Neural cell (in vitro differentiated cells): ENCODE measurements at regions not wholly inside any gene's neighbourhood (a gene's known extent, or its start where the extent isn't known, plus 50 kb on each side); places are given as distances from the start of the nearest gene placed in this dataset.

Experiments
- H2AFZ ChIP-seq: fragments of 200-600, 300-800 bp; sonication (generic), shearing (Covaris generic); 2 replicates; pipeline ENCODE4 v1.6.0; 2014; ENCODE audit warnings: low read depth, mild to moderate bottlenecking, antibody characterized with exemption, low read length, moderate library complexity
- H3F3A ChIP-seq: fragments of 200-600 bp; shearing (Covaris generic); 2 replicates; pipeline ENCODE4 v1.6.1; 2016; ENCODE audit warnings: mild to moderate bottlenecking, moderate library complexity, mixed read lengths, antibody characterized with exemption, low read length; ENCODE audit not compliant: insufficient read depth, poor library complexity, severe bottlenecking
- H3K27ac ChIP-seq: fragments of 200-600, 300-800 bp; sonication (generic), shearing (Covaris generic); 2 replicates; pipeline ENCODE4 v1.5.1; 2014; ENCODE audit warnings: mild to moderate bottlenecking, low read length, moderate library complexity
- H3K27me3 ChIP-seq: fragments of 300-800, 200-600 bp; sonication (generic), shearing (Covaris generic); 2 replicates; pipeline ENCODE4 v1.6.0; 2014; ENCODE audit warnings: mild to moderate bottlenecking, low read depth, low read length, moderate library complexity; ENCODE audit not compliant: insufficient read depth
- H3K36me3 ChIP-seq: fragments of 300-800, 200-600 bp; sonication (generic), shearing (Covaris generic); 2 replicates; pipeline ENCODE4 v1.5.1; 2014; ENCODE audit warnings: mild to moderate bottlenecking, antibody characterized with exemption, low read length, moderate library complexity; ENCODE audit not compliant: insufficient read depth
- H3K4me2 ChIP-seq: fragments of 300-800, 200-600 bp; sonication (generic), shearing (Covaris generic); 2 replicates; pipeline ENCODE4 v1.6.0; 2014; ENCODE audit warnings: mild to moderate bottlenecking, low read length
- H3K4me3 ChIP-seq: fragments of 300-800, 200-600 bp; sonication (generic), shearing (Covaris generic); 2 replicates; pipeline ENCODE4 v1.5.1; 2014; ENCODE audit warnings: mild to moderate bottlenecking, low read length, moderate library complexity
- H3K79me2 ChIP-seq: fragments of 200-600 bp; shearing (Covaris generic); replicated peaks from 2 replicates; pipeline ENCODE4 v1.6.0; 2014; ENCODE audit warnings: mild to moderate bottlenecking, low read length, moderate library complexity; ENCODE audit not compliant: insufficient read depth
- H3K9ac ChIP-seq: fragments of 300-800, 200-600 bp; sonication (generic), shearing (Covaris generic); 2 replicates; pipeline ENCODE4 v1.6.1; 2016; ENCODE audit warnings: mild to moderate bottlenecking, low read length, mixed read lengths
- H3K9me2 ChIP-seq: fragments of 200-600 bp; shearing (Covaris generic); 2 replicates; pipeline ENCODE4 v1.6.1; 2016; ENCODE audit warnings: mild to moderate bottlenecking, low read length, mixed read lengths; ENCODE audit not compliant: insufficient read depth
- H3K9me3 ChIP-seq: fragments of 200-600, 300-800 bp; sonication (generic), shearing (Covaris generic); 2 replicates; pipeline ENCODE4 v1.6.1; 2016; ENCODE audit warnings: mild to moderate bottlenecking, mixed run types, low read length, moderate library complexity, mixed read lengths
- H4K20me1 ChIP-seq: fragments of 200-600 bp; shearing (Covaris generic); 2 replicates; pipeline ENCODE4 v1.6.1; 2016; ENCODE audit warnings: mild to moderate bottlenecking, mixed run types; ENCODE audit not compliant: insufficient read depth
- EP300 ChIP-seq: fragments of 450-650 bp; conservative IDR thresholded peaks from 2 replicates; pipeline ENCODE4 v1.6.1; 2014; ENCODE audit warnings: antibody characterized with exemption, mild to moderate bottlenecking, moderate library complexity; ENCODE audit not compliant: poor library complexity, severe bottlenecking
- EZH2 ChIP-seq: fragments of 200-600, 300-800 bp; shearing (Covaris generic), sonication (generic); IDR thresholded peaks from 2 replicates; pipeline ENCODE4 v1.6.1; 2014; ENCODE audit warnings: antibody characterized with exemption, low read length, borderline replicate concordance, mild to moderate bottlenecking; ENCODE audit not compliant: insufficient read depth, poor library complexity, severe bottlenecking
- MXI1 ChIP-seq: fragments of 450-650 bp; conservative IDR thresholded peaks from 2 replicates; pipeline ENCODE4 v1.6.1; 2014; ENCODE audit warnings: antibody characterized with exemption, mild to moderate bottlenecking; ENCODE audit not compliant: poor library complexity, severe bottlenecking
- POLR2AphosphoS5 ChIP-seq: IDR thresholded peaks from 2 replicates; pipeline ENCODE4 v1.6.1; 2012
- RAD21 ChIP-seq: fragments of 450-650 bp; conservative IDR thresholded peaks from 2 replicates; pipeline ENCODE4 v1.6.1; 2014; ENCODE audit warnings: antibody characterized with exemption, mild to moderate bottlenecking, moderate library complexity
- SMC3 ChIP-seq: fragments of 450-650 bp; conservative IDR thresholded peaks from 2 replicates; pipeline ENCODE4 v1.6.1; 2014; ENCODE audit warnings: antibody characterized with exemption, mild to moderate bottlenecking, moderate library complexity; ENCODE audit not compliant: poor library complexity
- TAF1 ChIP-seq: IDR thresholded peaks from 2 replicates; pipeline ENCODE4 v1.6.1; 2012; ENCODE audit warnings: low read depth
- TF ChIP-seq, protein P1 (sequence below): fragments of 450-650 bp; IDR thresholded peaks from 2 replicates; pipeline ENCODE4 v1.5.1; 2014; ENCODE audit warnings: antibody characterized with exemption, mild to moderate bottlenecking, moderate library complexity; ENCODE audit not compliant: poor library complexity, severe bottlenecking
- TF ChIP-seq, protein P2 (sequence below): IDR thresholded peaks from 2 replicates; pipeline ENCODE4 v1.6.1; 2012; ENCODE audit warnings: borderline replicate concordance

- Histone ChIP-seq H3K27ac (no peak overlapping the region), H3K9me3 (no peaks in the 10 kb centered on the region), H3K27me3 (no peaks in the 10 kb centered on the region), H3K4me2 (no peak overlapping the region), H2AFZ (no peak overlapping the region), H3K4me3 (no peak overlapping the region), H3F3A (no peaks in the 10 kb centered on the region), H3K79me2 (no peaks in the 10 kb centered on the region), H3K9me2 (no peaks in the 10 kb centered on the region), H4K20me1 (no peaks in the 10 kb centered on the region), H3K9ac (no peak overlapping the region), H3K36me3 (no peaks in the 10 kb centered on the region)
- TF ChIP-seq SMC3, result no peak
- TF ChIP-seq, protein P1, sequence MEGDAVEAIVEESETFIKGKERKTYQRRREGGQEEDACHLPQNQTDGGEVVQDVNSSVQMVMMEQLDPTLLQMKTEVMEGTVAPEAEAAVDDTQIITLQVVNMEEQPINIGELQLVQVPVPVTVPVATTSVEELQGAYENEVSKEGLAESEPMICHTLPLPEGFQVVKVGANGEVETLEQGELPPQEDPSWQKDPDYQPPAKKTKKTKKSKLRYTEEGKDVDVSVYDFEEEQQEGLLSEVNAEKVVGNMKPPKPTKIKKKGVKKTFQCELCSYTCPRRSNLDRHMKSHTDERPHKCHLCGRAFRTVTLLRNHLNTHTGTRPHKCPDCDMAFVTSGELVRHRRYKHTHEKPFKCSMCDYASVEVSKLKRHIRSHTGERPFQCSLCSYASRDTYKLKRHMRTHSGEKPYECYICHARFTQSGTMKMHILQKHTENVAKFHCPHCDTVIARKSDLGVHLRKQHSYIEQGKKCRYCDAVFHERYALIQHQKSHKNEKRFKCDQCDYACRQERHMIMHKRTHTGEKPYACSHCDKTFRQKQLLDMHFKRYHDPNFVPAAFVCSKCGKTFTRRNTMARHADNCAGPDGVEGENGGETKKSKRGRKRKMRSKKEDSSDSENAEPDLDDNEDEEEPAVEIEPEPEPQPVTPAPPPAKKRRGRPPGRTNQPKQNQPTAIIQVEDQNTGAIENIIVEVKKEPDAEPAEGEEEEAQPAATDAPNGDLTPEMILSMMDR, result no peak
- no peak for TF ChIP-seq RAD21
- no peak for TF ChIP-seq EZH2
- TF ChIP-seq, protein P2, sequence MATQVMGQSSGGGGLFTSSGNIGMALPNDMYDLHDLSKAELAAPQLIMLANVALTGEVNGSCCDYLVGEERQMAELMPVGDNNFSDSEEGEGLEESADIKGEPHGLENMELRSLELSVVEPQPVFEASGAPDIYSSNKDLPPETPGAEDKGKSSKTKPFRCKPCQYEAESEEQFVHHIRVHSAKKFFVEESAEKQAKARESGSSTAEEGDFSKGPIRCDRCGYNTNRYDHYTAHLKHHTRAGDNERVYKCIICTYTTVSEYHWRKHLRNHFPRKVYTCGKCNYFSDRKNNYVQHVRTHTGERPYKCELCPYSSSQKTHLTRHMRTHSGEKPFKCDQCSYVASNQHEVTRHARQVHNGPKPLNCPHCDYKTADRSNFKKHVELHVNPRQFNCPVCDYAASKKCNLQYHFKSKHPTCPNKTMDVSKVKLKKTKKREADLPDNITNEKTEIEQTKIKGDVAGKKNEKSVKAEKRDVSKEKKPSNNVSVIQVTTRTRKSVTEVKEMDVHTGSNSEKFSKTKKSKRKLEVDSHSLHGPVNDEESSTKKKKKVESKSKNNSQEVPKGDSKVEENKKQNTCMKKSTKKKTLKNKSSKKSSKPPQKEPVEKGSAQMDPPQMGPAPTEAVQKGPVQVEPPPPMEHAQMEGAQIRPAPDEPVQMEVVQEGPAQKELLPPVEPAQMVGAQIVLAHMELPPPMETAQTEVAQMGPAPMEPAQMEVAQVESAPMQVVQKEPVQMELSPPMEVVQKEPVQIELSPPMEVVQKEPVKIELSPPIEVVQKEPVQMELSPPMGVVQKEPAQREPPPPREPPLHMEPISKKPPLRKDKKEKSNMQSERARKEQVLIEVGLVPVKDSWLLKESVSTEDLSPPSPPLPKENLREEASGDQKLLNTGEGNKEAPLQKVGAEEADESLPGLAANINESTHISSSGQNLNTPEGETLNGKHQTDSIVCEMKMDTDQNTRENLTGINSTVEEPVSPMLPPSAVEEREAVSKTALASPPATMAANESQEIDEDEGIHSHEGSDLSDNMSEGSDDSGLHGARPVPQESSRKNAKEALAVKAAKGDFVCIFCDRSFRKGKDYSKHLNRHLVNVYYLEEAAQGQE, result no peak
- TF ChIP-seq TAF1, result no peak
- TF ChIP-seq MXI1, result no peak
- TF ChIP-seq POLR2AphosphoS5, result no peak
- TF ChIP-seq EP300, result no peak
Measured at GRCh38 chr5:39519079-39519478, 94.3 kb upstream of the DAB2 start.

DNA sequence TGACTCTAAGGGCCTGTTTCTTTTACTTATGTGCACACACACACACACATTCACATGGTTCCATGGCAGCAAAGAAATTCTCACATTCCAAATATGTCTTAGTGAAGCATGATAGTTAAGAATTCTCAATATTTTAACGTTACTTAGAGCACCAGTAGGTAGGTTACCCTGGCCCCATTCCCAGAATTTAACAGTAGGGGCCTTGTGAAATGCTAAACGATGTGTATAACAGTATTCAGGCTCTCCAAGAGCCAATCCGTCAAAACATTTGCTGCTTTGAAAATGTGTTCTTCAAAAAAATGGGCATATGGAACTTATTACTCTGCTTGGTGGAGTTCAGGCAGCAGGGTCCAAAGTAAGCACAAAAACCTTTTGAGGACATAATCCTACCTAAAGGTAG lies 93.7 kb upstream of the DAB2 start:
- no peak overlapping the region for H3K4me2 ChIP-seq
- H2AFZ ChIP-seq, result no peak overlapping the region

More for the DNA sequence above, 93.7 kb upstream of the DAB2 start:
- H3F3A ChIP-seq, result no peaks in the 10 kb centered on the region
- H4K20me1 ChIP-seq, result no peaks in the 10 kb centered on the region
- H3K9me2 ChIP-seq, result no peaks in the 10 kb centered on the region
- H3K27me3 ChIP-seq, result no peaks in the 10 kb centered on the region
- no peaks in the 10 kb centered on the region for H3K36me3 ChIP-seq
- H3K9ac ChIP-seq, result no peak overlapping the region
- no peak for TF ChIP-seq MXI1
- TF ChIP-seq, protein P2, result no peak
- TF ChIP-seq, protein P1, result no peak
- H3K9me3 ChIP-seq, result no peaks in the 10 kb centered on the region
- H3K4me3 ChIP-seq, result no peak overlapping the region
- H3K79me2 ChIP-seq, result no peaks in the 10 kb centered on the region
- H3K27ac ChIP-seq, result no peak overlapping the region
